Activated CD8-positive, alpha-beta T cell treated with anti-CD3 and anti-CD28 coated beads, Interleukin-2, amount 10 ng/mL, durations not matched to agents 7 days and 5 days (primary cell): ENCODE measurements at regions not wholly inside any gene's neighbourhood (a gene's known extent, or its start where the extent isn't known, plus 50 kb on each side); places are given as distances from the start of the nearest gene placed in this dataset.
A peak's percentile ranks its signal among the peaks of the same experiment; 100 is the strongest.

ENCODE experiments used
- ATAC-seq: fragments of 150-1000 bp; cut with Tn5 transposase; one replicate; pipeline ENCODE4 v1.10.0; 2021; ENCODE audit warnings: moderate library complexity
- CTCF ChIA-PET: fragments of 350-600 bp; sonication (Branson Sonifier 250); formaldehyde crosslinking; loops from one replicate; lab custom pipeline; 2021; ENCODE audit warnings: antibody characterized with exemption; lab: Charles Lee
- POLR2A ChIA-PET: fragments of 350-600 bp; sonication (Branson Sonifier 250); formaldehyde crosslinking; loops from one replicate; lab custom pipeline; 2021; ENCODE audit warnings: antibody characterized with exemption; lab: Charles Lee
- DNase-seq: peaks from one replicate; pipeline ENCODE4 v3.0.0-alpha.2; 2020
- H3K27ac Mint-ChIP-seq: one replicate; pipeline ENCODE4 v1.8.0; 2021; ENCODE audit warnings: mild to moderate bottlenecking, mixed read lengths
- H3K27me3 Mint-ChIP-seq: one replicate; pipeline ENCODE4 v1.8.0; 2021; ENCODE audit warnings: low read depth, mixed read lengths
- H3K36me3 Mint-ChIP-seq: one replicate; pipeline ENCODE4 v1.8.0; 2021; ENCODE audit warnings: low read depth, mixed read lengths
- H3K4me1 Mint-ChIP-seq: one replicate; pipeline ENCODE4 v1.8.0; 2021; ENCODE audit warnings: low read depth, mixed read lengths
- H3K4me3 Mint-ChIP-seq: one replicate; pipeline ENCODE4 v1.8.0; 2021; ENCODE audit warnings: mild to moderate bottlenecking, mixed read lengths
- H3K9me3 Mint-ChIP-seq: one replicate; pipeline ENCODE4 v1.8.0; 2022; ENCODE audit warnings: mixed read lengths; ENCODE audit not compliant: insufficient read depth

- no peak overlapping the region for H3K4me3 Mint-ChIP-seq
- no peak overlapping the region for H3K27ac Mint-ChIP-seq
- H3K27me3 Mint-ChIP-seq, result no peaks in the 10 kb centered on the region
- H3K36me3 Mint-ChIP-seq, result no peaks in the 10 kb centered on the region
- no peak for DNase-seq
- no peaks in the 10 kb centered on the region for H3K9me3 Mint-ChIP-seq
- ATAC-seq, result no peak
- CTCF ChIA-PET, result no interaction called here
- POLR2A ChIA-PET, result no interaction called here
- peaks cover 16% of the 10 kb centered on the region for H3K4me1 Mint-ChIP-seq
These were observed 103.6 kb upstream of the SGK1 start for GRCh38 chr6:134421501-134421900.

- ATAC-seq (no peak), DNase-seq (no peak)
- Mint-ChIP-seq H3K36me3 (no peaks in the 10 kb centered on the region), H3K4me3 (no peak overlapping the region), H3K9me3 (no peaks in the 10 kb centered on the region), H3K27ac (no peak overlapping the region), H3K4me1 (peaks cover 13% of the 10 kb centered on the region), H3K27me3 (peaks cover under 1% of the 10 kb centered on the region)
- POLR2A ChIA-PET, result no interaction called here
- CTCF ChIA-PET, result interaction anchor here (0.6 to 0.7 kb wide), 2 partner anchors 15 to 585 kb away, joined by 3 read pairs; no protein-coding TSS in a partner anchor
These were observed 102.8 kb upstream of the SGK1 start for GRCh38 chr6:134420614-134421181.

- Mint-ChIP-seq H3K4me3 (no peak overlapping the region), H3K27me3 (peaks cover 4% of the 10 kb centered on the region), H3K27ac (no peak overlapping the region), H3K4me1 (peaks cover 11% of the 10 kb centered on the region), H3K36me3 (no peaks in the 10 kb centered on the region), H3K9me3 (no peaks in the 10 kb centered on the region)
- ChIA-PET CTCF (no interaction called here), POLR2A (no interaction called here)
- DNase-seq, result no peak
- ATAC-seq, result no peak
These were observed 101.8 kb upstream of the SGK1 start for GRCh38 chr6:134419716-134420115.

- CTCF ChIA-PET, result no interaction called here
- no peaks in the 10 kb centered on the region for H3K36me3 Mint-ChIP-seq
- no peak overlapping the region for H3K4me3 Mint-ChIP-seq
- peaks cover 7% of the 10 kb centered on the region for H3K4me1 Mint-ChIP-seq
- no peak overlapping the region for H3K27ac Mint-ChIP-seq
- H3K27me3 Mint-ChIP-seq, result peaks cover 4% of the 10 kb centered on the region
- no peak for DNase-seq
- H3K9me3 Mint-ChIP-seq, result no peaks in the 10 kb centered on the region
- POLR2A ChIA-PET, result no interaction called here
- peak; percentile 53 for ATAC-seq
These were observed 98.7 kb upstream of the SGK1 start for GRCh38 chr6:134416418-134417154.

GRCh38 chr6:134415656-134416055 lies 97.7 kb upstream of the SGK1 start:
- DNase-seq (no peak), ATAC-seq (no peak)
- H3K27me3 Mint-ChIP-seq, result peaks cover 4% of the 10 kb centered on the region
- no peaks in the 10 kb centered on the region for H3K36me3 Mint-ChIP-seq
- ChIA-PET POLR2A (no interaction called here), CTCF (no interaction called here)
- H3K27ac Mint-ChIP-seq, result no peak overlapping the region
- H3K4me3 Mint-ChIP-seq, result no peak overlapping the region
- H3K4me1 Mint-ChIP-seq, result peaks cover 7% of the 10 kb centered on the region
- no peaks in the 10 kb centered on the region for H3K9me3 Mint-ChIP-seq

- no peaks in the 10 kb centered on the region for H3K36me3 Mint-ChIP-seq
- DNase-seq, result no peak
- peaks cover 7% of the 10 kb centered on the region for H3K4me1 Mint-ChIP-seq
- POLR2A ChIA-PET, result no interaction called here
- no peak overlapping the region for H3K27ac Mint-ChIP-seq
- CTCF ChIA-PET, result no interaction called here
- no peak overlapping the region for H3K4me3 Mint-ChIP-seq
- no peak for ATAC-seq
- peaks cover 4% of the 10 kb centered on the region for H3K27me3 Mint-ChIP-seq
- no peaks in the 10 kb centered on the region for H3K9me3 Mint-ChIP-seq
These were observed 97.3 kb upstream of the SGK1 start for GRCh38 chr6:134415194-134415593.

GRCh38 chr6:134414793-134415192 lies 96.9 kb upstream of the SGK1 start:
- Mint-ChIP-seq H3K4me1 (peaks cover 7% of the 10 kb centered on the region), H3K27me3 (peaks cover 4% of the 10 kb centered on the region), H3K4me3 (no peak overlapping the region), H3K9me3 (no peaks in the 10 kb centered on the region), H3K27ac (no peak overlapping the region), H3K36me3 (no peaks in the 10 kb centered on the region)
- DNase-seq (no peak), ATAC-seq (no peak)
- CTCF ChIA-PET, result no interaction called here
- POLR2A ChIA-PET, result no interaction called here

- Mint-ChIP-seq H3K36me3 (no peaks in the 10 kb centered on the region), H3K27ac (no peak overlapping the region), H3K27me3 (peaks cover 4% of the 10 kb centered on the region), H3K4me1 (peaks cover 7% of the 10 kb centered on the region), H3K9me3 (no peaks in the 10 kb centered on the region), H3K4me3 (no peak overlapping the region)
- no peak for ATAC-seq
- ChIA-PET CTCF (interaction anchor here (1.2 kb wide), 1 partner anchor 85 kb away, joined by 3 read pairs; no protein-coding TSS in a partner anchor), POLR2A (no interaction called here)
- DNase-seq, result no peak
These were observed 95.3 kb upstream of the SGK1 start for GRCh38 chr6:134413241-134413643.

- no peak overlapping the region for H3K27ac Mint-ChIP-seq
- CTCF ChIA-PET, result interaction anchor here (1.4 kb wide), 1 partner anchor 530 kb away, joined by 3 read pairs; no protein-coding TSS in a partner anchor
- H3K4me1 Mint-ChIP-seq, result no peaks in the 10 kb centered on the region
- peaks cover 2% of the 10 kb centered on the region for H3K27me3 Mint-ChIP-seq
- no peak for DNase-seq
- no peaks in the 10 kb centered on the region for H3K9me3 Mint-ChIP-seq
- no peak for ATAC-seq
- no peaks in the 10 kb centered on the region for H3K36me3 Mint-ChIP-seq
- H3K4me3 Mint-ChIP-seq, result no peak overlapping the region
- POLR2A ChIA-PET, result no interaction called here
These were observed 92.6 kb upstream of the SGK1 start for GRCh38 chr6:134410541-134410940.

- Mint-ChIP-seq H3K4me3 (no peak overlapping the region), H3K4me1 (no peaks in the 10 kb centered on the region), H3K9me3 (no peaks in the 10 kb centered on the region), H3K36me3 (no peaks in the 10 kb centered on the region), H3K27me3 (no peaks in the 10 kb centered on the region), H3K27ac (no peak overlapping the region)
- ATAC-seq (no peak), DNase-seq (no peak)
- POLR2A ChIA-PET, result no interaction called here
- CTCF ChIA-PET, result interaction anchor here (1.1 to 1.4 kb wide), 2 partner anchors 13 to 38 kb away, joined by 3 read pairs; no protein-coding TSS in a partner anchor
These were observed 89.9 kb upstream of the SGK1 start for GRCh38 chr6:134407791-134408190.

GRCh38 chr6:134406311-134406710 lies 88.4 kb upstream of the SGK1 start:
- ChIA-PET POLR2A (no interaction called here), CTCF (no interaction called here)
- ATAC-seq (no peak), DNase-seq (no peak)
- H3K27ac Mint-ChIP-seq, result no peak overlapping the region
- H3K4me1 Mint-ChIP-seq, result peaks cover 3% of the 10 kb centered on the region
- no peaks in the 10 kb centered on the region for H3K36me3 Mint-ChIP-seq
- H3K4me3 Mint-ChIP-seq, result no peak overlapping the region
- H3K9me3 Mint-ChIP-seq, result no peaks in the 10 kb centered on the region
- no peaks in the 10 kb centered on the region for H3K27me3 Mint-ChIP-seq

- no peaks in the 10 kb centered on the region for H3K36me3 Mint-ChIP-seq
- ChIA-PET POLR2A (no interaction called here), CTCF (no interaction called here)
- H3K4me3 Mint-ChIP-seq, result no peak overlapping the region
- no peaks in the 10 kb centered on the region for H3K27me3 Mint-ChIP-seq
- no peaks in the 10 kb centered on the region for H3K9me3 Mint-ChIP-seq
- no peak for ATAC-seq
- no peak overlapping the region for H3K27ac Mint-ChIP-seq
- DNase-seq, result no peak
- H3K4me1 Mint-ChIP-seq, result peaks cover 3% of the 10 kb centered on the region
These were observed 87.6 kb upstream of the SGK1 start for GRCh38 chr6:134405386-134406087.
